IPS-15b (cell line): ENCODE measurements at regions not wholly inside any gene's neighbourhood (a gene's known extent, or its start where the extent isn't known, plus 50 kb on each side); places are given as distances from the start of the nearest gene placed in this dataset.

ENCODE experiments used
- H3K27me3 ChIP-seq: one replicate; pipeline ENCODE4 v1.6.1; 2013; ENCODE audit warnings: low read length; ENCODE audit not compliant: control insufficient read depth, insufficient read depth
- H3K36me3 ChIP-seq: one replicate; pipeline ENCODE4 v1.6.1; 2013; ENCODE audit warnings: low read length; ENCODE audit not compliant: control insufficient read depth, insufficient read depth
- H3K4me1 ChIP-seq: one replicate; pipeline ENCODE4 v1.6.1; 2013; ENCODE audit warnings: mild to moderate bottlenecking, low read length; ENCODE audit not compliant: control insufficient read depth, insufficient read depth
- H3K4me3 ChIP-seq: one replicate; pipeline ENCODE4 v1.5.1; 2013; ENCODE audit warnings: low read depth, low read length
- H3K9ac ChIP-seq: one replicate; pipeline ENCODE4 v1.6.1; 2013; ENCODE audit warnings: low read depth, mild to moderate bottlenecking, low read length
- H3K9me3 ChIP-seq: one replicate; pipeline ENCODE4 v1.6.1; 2013; ENCODE audit warnings: mild to moderate bottlenecking, low read length; ENCODE audit not compliant: control insufficient read depth, insufficient read depth

DNA sequence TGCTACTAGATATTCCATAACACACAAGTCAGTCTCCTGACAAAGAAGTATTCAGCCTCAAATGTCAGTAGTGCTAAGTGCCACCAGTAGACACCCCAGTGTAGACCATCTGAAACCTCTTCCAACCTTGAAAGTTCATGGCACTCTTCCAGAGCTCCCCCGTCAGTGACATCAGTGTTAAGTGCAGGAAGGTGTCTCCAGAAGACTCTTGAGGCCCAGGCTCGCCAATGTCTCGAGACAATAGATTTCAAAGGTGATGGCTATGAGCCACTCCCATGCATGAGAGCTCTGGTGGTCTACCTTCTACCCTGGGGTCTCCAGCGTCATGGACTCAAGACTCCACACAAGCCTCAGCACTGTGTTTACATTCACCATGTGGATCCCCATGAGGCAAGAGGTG lies 183.8 kb downstream of the SMAD2 start:
- peaks cover 14% of the 10 kb centered on the region for H3K27me3 ChIP-seq
- no peak overlapping the region for H3K4me3 ChIP-seq
- H3K36me3 ChIP-seq, result no peaks in the 10 kb centered on the region
- no peaks in the 10 kb centered on the region for H3K4me1 ChIP-seq
- no peak overlapping the region for H3K9ac ChIP-seq
- H3K9me3 ChIP-seq, result no peaks in the 10 kb centered on the region

DNA sequence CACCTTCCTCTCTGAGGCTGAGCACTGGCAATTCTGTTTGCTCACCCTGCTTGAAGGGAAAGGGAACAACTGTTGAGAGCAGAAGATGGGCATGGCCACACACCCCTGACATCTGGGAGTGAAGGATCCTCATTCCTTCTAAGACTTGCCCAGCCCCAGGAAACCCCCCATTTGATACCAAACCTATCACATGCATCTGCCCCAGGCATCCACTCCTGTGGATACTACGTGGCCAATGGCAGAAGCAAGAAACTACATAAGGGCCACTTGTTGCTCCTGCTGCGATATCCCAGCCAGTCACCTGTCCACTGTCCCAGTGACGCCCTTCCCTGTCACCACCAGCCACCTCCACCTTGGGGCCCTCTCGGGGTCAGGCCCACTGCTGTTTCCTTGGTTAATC lies 185.2 kb downstream of the SMAD2 start:
- Histone ChIP-seq H3K4me1 (no peaks in the 10 kb centered on the region), H3K36me3 (no peaks in the 10 kb centered on the region), H3K4me3 (no peak overlapping the region), H3K27me3 (peaks cover 14% of the 10 kb centered on the region), H3K9ac (no peak overlapping the region), H3K9me3 (no peaks in the 10 kb centered on the region)

DNA sequence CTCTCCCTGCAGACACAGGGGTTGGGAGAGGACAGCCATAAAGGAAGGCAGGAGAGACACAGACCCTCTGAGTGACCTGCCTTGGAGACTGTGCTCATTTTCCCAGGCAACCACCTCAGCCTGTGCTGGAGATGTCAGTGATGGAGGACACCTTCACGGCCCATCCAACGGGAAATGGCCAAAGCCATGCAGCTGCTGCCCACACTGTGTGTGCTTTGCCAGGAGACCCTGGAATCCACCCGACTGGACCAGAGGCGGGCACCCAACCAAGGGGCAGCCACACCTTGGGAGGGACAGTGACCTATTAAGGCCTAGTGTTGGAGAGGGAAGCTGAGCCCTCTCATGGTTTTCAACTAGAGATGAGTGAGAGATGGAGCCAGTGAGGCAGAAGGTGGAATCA lies 192.5 kb downstream of the SMAD2 start:
- Histone ChIP-seq H3K27me3 (no peaks in the 10 kb centered on the region), H3K36me3 (no peaks in the 10 kb centered on the region), H3K9ac (no peak overlapping the region), H3K4me3 (no peak overlapping the region), H3K4me1 (no peaks in the 10 kb centered on the region), H3K9me3 (no peaks in the 10 kb centered on the region)

DNA sequence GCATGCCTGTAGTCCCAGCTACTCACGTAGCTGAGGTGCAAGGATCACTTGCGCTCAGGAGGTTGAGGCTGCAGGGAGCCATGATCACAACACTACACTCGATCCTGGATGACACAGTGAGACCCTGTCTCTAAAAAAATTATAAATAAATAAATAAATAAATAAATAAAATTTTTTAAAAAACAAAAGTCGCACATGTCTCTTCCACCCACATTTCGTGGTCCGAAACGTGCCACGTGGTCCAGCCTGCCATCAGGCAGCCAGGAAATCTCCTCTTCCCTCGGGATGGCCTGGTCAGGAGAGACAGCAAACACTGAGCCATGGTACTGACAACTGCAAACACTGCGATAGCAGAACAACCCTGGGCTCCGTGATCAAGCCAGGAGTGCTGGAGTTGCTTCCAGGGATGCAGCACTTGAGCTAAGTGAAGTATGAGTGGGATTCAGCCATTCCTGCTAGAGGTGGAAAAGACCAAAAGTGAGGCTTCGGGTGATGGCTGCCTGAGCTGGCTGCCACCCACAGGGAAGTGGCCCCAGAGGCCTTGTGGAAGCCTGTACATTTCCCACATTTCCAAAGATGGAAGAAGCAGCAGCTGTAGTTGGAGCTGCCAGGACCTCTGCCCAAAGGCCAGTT lies 193.1 kb downstream of the SMAD2 start:
- Histone ChIP-seq H3K36me3 (no peaks in the 10 kb centered on the region), H3K9ac (no peak overlapping the region), H3K9me3 (no peaks in the 10 kb centered on the region), H3K4me1 (no peaks in the 10 kb centered on the region), H3K27me3 (no peaks in the 10 kb centered on the region), H3K4me3 (no peak overlapping the region)

DNA sequence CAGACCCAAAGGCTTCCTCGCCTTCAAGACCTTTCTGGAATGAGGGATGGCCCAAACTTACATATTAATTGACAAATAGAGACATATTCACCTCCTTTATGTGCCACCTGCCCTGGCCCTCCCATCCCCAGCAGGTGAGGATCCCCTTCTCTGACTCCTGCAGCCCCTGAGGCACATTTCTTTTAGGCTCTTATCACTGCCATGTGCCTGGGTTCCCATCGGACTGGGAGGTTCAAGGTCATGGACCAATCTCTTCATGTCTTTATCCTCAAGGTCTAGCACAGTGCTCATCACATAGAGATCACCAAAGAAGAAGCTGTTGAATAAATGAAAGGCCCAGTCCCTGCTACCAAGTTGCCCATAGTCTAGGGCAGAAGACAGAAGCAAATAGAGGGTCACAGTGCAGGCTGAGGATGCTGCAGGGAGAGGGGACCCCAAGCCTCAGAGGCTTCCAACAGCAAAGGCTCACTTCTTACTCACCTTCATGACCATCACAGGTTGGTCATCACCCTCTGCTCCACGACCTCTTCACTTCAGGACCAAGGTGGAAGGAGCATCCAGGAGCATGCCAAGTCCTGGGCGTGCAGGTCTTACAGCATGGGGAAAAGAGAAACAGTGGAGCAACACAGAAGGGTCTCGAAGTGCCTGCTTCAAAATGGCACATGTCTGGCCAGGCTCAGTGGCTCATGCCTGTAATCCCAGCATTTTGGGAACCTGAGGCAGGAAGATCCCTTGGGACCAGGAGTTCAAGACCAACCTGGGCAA lies 193.9 kb downstream of the SMAD2 start:
- Histone ChIP-seq H3K36me3 (no peaks in the 10 kb centered on the region), H3K9ac (no peak overlapping the region)

DNA sequence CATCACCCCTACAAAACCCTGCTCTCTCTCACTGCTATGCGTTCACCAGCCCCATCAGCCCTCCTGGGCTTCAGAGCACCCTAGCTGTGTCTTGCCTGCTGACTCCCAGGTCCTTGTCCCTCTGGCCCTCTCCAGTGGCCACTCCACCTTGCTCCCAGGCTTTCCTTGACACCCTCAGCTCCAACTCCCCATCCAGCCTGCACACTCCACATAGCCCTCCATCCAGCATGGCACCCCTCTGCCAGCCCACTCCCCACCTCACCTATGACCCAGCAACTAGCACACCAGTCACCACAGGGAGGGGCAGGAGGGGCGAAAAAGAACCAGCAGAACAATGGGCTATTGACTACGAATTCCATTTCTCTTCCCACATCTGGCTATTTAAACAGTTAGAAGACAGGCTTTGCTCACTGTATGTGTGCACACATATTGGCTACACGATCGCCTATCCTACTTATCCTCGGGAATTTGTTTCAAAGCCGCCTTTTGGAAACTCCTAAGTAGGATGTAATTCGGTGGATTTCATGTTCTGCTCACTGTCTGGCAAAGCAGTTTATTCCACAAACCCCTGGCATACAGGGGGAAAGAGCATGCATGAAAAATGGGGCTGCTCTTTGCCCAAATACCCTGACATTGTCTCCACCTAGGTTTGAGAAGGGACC lies 195.3 kb downstream of the SMAD2 start:
- no peaks in the 10 kb centered on the region for H3K36me3 ChIP-seq
- no peak overlapping the region for H3K4me3 ChIP-seq
- no peak overlapping the region for H3K9ac ChIP-seq
- no peaks in the 10 kb centered on the region for H3K27me3 ChIP-seq
- no peaks in the 10 kb centered on the region for H3K9me3 ChIP-seq
- H3K4me1 ChIP-seq, result no peaks in the 10 kb centered on the region

More for the DNA sequence above, 193.9 kb downstream of the SMAD2 start:
- Histone ChIP-seq H3K27me3 (no peaks in the 10 kb centered on the region), H3K4me1 (no peaks in the 10 kb centered on the region), H3K4me3 (no peak overlapping the region), H3K9me3 (no peaks in the 10 kb centered on the region)

DNA sequence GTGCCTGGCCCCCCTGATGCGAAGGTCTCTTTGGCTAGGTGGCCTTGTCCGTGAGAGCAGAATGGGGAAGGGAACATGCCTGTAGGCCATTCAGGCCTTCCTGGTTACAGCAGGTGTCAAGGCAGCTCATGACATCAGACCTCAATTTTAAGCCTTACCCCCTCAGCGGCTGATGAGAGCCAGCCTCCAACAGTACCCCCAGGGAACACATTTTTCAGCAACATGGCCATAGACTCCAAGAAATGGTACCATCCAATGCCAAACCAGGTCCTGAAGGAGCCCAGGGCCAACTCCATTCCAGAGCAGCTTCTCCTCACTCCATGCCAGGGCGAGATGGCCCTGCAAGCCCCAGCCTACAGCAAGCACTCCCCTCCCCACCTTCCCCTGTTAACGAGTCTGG lies 199.2 kb downstream of the SMAD2 start:
- H3K36me3 ChIP-seq, result no peaks in the 10 kb centered on the region
- H3K4me1 ChIP-seq, result no peaks in the 10 kb centered on the region
- H3K27me3 ChIP-seq, result no peaks in the 10 kb centered on the region
- no peak overlapping the region for H3K9ac ChIP-seq
- H3K4me3 ChIP-seq, result no peak overlapping the region
- no peaks in the 10 kb centered on the region for H3K9me3 ChIP-seq

DNA sequence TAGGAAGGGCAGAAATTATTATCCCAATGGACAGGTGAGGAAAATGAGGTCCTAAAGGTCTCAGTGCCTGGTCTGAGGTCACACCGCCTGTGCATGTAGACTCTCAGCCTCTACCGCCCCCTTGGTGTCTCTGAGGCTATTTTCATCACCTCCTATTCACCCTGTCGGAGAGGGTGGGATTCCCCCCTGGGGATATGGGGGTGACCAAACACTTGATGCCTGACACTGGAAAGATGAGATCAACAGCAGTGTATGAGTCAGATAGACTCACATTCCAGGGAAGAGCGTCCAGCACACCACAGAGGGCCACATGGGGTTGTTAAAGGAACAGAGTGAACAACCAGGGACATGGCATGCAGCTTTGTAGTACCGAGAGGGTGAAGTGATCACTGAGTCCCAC lies 199.7 kb downstream of the SMAD2 start:
- Histone ChIP-seq H3K9ac (no peak overlapping the region), H3K4me3 (no peak overlapping the region), H3K4me1 (no peaks in the 10 kb centered on the region), H3K36me3 (no peaks in the 10 kb centered on the region), H3K9me3 (no peaks in the 10 kb centered on the region), H3K27me3 (no peaks in the 10 kb centered on the region)

DNA sequence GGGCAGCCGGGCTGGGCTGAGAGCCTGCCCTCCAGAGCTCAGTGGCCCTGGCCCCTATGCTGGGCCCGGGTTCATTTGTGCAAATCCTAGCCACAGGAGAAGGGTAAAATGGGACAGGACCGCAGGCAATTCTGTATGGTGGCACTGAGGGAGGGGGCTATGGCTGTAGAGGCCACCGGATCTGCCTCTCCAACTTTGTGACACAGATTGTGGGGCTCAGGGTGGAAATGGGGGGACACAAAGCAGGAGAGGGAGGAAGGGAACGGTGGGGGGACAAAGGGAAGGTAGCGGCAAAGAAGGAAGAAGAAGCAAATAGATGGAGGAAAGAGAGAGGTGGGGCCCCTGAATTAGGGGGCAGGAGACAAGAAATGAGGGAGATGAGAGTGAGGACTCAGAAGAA lies 201.1 kb downstream of the SMAD2 start:
- no peaks in the 10 kb centered on the region for H3K9me3 ChIP-seq
- no peak overlapping the region for H3K4me3 ChIP-seq
- H3K9ac ChIP-seq, result no peak overlapping the region
- no peaks in the 10 kb centered on the region for H3K36me3 ChIP-seq
- H3K27me3 ChIP-seq, result no peaks in the 10 kb centered on the region
- H3K4me1 ChIP-seq, result no peaks in the 10 kb centered on the region

DNA sequence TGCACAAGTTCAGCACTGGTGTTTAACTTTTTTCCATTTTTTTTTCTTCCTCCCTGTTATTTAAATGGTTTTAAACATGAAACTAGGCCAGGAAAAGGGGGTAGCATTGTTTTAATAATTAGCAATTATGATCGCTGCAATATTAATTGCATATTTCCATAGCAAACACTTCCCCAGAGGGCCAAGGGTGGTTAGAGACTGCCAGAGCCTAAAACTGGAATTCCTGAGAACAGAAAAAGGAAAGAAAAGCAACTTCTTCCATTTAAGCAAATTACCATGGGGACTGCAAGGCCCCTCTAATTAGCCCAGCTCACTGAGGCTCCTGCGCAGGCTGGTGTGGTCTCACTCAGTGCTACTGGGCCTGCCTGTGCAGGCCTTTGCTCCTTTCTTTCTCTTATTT lies 201.5 kb downstream of the SMAD2 start:
- Histone ChIP-seq H3K4me3 (no peak overlapping the region), H3K4me1 (no peaks in the 10 kb centered on the region), H3K36me3 (no peaks in the 10 kb centered on the region), H3K9me3 (no peaks in the 10 kb centered on the region), H3K9ac (no peak overlapping the region), H3K27me3 (no peaks in the 10 kb centered on the region)

DNA sequence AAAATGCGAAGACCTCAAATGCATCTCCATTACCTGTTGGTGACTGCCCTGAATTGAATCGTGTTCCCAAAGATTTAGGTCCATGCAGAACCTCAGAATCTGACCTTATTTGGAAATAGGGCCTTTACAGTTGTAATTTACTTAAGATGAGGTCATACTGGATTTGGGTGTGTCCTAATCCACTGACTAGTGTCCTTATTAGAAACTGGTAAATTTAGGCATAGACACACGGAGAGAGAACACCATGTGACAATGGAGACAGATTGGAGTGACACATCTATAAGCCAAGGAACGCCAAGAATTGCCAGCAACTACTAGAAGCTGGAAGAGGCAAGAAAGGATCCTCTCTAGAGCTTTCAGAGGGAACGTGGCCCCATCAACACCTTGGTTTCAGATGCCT lies 203.1 kb downstream of the SMAD2 start:
- H3K27me3 ChIP-seq, result no peaks in the 10 kb centered on the region
- H3K9ac ChIP-seq, result no peak overlapping the region

DNA sequence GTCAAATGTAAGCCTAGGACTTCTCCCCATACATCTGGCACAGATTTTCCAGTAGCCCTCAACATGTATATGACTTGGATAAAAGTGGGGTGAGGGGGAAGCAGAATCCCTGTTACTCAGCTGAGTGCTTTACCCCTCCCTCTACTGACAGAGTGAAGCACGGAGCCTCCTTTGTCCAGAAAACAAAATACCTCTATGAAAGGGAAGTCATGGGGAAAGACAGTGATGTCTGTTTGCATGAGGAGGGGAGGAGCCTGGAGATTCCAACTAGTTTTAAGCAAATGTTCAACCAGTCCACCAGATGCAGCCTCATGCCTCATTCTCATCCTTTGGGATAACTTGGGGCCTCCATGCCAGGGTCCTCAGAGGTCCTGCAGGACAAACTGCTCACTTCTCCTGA lies 203.9 kb downstream of the SMAD2 start:
- Histone ChIP-seq H3K9ac (no peak overlapping the region), H3K4me3 (no peak overlapping the region), H3K36me3 (no peaks in the 10 kb centered on the region), H3K4me1 (no peaks in the 10 kb centered on the region), H3K27me3 (no peaks in the 10 kb centered on the region), H3K9me3 (no peaks in the 10 kb centered on the region)

More for the DNA sequence above, 203.1 kb downstream of the SMAD2 start:
- Histone ChIP-seq H3K36me3 (no peaks in the 10 kb centered on the region), H3K4me1 (no peaks in the 10 kb centered on the region), H3K4me3 (no peak overlapping the region), H3K9me3 (no peaks in the 10 kb centered on the region)
